ENCODE measurements at regions not wholly inside any gene's neighbourhood (a gene's known extent, or its start where the extent isn't known, plus 50 kb on each side); places are given as distances from the start of the nearest gene placed in this dataset.

DNA sequence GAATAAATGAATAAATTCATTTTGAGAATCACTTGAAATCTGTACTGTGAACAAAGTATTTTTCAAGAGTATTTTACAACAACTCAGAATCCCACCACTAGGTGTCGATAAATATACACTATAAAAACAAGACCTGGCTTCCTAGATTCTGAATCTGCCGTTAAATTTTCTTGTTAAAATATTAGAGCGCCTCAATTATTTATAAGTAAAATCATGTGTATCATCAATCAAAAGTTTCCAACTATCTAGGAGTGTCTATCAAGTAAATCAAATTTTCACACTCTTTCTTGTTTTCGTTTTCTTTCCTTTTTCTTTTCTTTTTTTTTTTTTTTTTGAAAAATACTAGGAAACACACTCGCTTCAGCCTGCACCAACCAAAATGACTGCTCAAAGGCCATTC, 179.2 kb upstream of the DCN start:
- DNase-seq (ENCODE audit: low spot score): peak; percentile 52

DNA sequence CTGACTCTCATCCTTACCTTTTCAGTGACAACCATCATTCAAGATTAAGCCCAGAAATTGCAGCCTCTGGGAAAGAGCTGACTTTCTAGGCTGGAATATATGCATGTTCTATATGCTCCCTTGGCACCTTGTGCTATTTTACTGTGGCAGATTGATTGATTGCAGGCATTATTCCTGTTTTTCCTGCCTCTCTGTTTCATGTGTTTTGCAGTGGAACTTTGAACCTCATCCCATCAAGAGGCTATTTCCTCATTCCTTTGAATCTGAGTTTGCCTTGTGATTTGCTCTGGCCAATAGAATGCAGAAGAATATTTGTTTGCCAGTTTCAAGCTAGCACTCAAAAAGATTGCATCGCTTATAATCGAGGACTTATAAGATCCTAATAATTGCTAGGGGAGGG, 174.8 kb upstream of the DCN start:
- peak; percentile 75 for DNase-seq (ENCODE audit: low spot score)

DNA sequence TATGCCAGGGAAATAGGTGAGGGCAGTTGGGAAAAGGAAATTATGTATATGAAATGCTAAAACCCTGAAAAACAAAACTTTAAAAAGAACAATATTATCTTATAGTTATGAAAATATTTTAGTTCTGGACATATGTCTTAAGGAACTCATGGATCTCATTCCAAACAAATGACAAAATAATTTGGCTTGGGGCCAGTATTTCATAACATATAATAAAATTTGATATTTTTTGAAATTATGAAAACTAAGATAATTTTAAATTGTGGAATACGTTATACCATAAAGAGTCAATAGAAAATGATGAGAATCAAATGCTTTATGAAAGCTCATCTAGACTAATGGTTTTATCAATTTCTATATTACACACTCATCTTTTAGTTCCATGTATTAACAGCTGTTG, 173.8 kb upstream of the DCN start:
- DNase-seq (ENCODE audit: low spot score): no peak

DNA sequence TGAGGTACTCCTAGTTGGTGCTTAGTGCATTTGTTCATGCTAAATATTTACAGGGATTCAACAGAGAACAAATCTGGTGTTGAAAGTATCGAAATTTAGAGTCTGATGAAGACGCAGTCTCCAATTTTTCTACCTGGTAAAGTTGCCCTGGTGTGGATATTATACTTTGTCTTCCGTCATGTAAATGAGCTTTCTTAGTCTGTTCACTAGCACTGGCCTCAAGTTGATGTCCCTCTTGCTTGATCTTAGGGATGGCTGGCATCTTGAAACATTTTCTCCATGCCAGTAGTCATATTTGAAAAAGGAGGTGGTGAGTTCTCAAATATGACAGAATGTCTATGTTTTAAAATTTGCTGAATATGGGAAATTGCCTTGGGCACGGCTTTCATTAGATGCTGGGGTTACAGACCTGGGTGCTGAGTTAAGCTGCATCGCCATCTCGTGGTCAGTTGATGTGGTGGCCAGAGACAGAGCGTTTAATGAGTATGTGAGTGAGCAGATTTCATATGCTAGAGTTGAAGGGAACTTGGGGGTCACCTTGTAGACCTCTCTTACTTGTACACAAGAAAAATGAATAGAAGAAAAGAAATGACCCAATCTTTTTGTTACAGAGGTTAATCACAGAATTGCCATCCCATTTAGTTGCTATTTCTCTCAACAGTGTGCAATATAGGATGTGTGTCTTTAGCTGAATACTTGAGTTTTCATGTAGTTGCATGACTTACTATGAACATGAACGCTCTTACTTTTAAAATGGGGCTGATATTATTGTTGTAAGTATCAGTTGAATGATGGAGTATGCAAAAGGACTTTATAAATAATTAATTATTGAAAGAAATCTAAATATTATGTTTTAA, 172.8 kb upstream of the DCN start:
- DNase-seq (ENCODE audit: low spot score): peak; percentile 85

DNA sequence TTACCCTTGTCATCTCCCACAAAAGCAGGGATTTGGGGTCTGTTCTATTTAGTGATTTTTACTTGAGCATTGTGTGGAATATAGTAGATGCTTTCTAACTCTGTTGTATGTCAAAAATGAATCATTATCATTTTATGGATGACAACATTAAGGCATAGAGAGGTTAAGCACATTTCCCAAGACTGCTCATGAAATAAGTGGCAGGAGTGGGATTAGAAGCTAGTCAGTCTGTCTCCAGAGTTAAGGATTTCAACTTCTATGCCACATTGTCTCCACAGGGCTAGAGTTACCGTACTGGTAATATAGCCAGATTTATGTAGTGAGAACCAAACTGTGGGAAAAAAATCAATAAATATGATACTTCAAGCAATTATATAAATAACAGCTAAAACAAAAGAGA, 170.6 kb upstream of the DCN start:
- DNase-seq (ENCODE audit: low spot score): no peak

DNA sequence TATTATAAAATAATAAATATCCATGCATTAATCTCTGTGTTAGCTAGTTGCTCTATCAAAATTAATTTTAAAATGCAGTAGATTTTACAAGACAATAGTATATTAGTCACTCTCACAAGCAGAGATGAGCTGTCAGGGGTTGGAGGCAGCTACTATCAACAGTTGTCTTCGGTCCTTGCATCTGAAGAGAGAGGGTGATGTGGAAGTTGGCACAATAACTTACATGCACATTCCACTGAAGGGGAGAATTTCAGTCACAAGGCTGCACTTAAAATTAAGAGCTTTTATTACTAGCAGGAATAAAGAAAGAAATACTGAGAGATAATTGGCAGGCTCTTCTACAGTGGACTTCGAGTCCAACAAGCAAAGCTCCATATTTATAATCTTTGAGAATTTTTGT, 166.9 kb upstream of the DCN start:
- DNase-seq (ENCODE audit: low spot score): no peak

DNA sequence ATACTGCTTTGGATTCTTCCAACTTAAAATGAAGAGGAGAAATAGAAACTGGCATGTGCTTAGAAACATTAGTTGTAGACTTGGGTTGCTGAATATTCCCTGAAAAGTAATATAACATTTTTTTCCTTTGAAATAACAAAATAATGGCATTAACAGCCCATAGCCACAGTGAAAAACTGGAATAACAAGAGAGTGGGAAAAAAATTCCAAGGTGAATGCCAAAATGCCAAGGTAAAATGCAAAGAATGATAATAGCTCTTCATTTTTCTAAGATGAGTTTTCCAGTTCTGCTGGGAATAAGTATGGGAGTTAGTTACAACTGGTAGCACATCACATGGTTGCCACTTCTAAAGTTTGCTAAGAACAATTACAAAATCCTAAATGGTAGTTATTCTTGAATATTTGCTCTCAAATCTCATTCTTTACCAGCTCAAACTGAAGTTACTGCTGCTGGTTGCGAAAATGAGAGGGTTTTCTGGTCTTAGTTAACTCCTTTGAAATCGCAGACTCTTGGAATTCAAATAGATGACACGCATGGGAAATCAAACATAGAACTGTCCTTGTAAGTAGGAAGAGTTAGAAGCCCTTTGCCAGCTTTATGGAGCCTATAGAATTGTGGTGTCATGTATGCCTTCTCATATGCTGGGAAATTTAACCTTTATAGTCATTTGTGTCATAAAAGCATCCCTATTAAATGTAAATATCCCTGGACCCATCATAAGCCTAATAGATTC, 165.0 kb upstream of the DCN start:
- no peak for DNase-seq (ENCODE audit: low spot score)

DNA sequence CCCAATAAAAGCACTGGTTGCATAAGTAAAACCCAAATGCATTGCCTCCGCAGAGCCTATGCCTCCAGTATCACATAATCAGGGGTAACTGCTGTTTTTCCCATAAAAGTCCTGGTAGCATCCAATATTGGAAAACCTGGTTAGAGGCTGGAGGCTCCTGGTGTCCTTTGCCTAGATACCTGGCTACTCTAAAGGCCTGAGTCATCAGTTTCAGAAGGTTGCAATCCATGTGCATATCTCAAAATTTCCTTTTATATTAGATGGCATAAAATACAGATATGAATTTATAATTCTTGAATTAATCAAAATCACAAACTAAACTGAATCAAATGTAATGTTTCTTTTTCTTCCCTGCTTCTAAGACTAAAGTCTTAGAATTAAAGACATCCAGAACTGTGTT, 164.2 kb upstream of the DCN start:
- no peak for DNase-seq (ENCODE audit: low spot score)

DNA sequence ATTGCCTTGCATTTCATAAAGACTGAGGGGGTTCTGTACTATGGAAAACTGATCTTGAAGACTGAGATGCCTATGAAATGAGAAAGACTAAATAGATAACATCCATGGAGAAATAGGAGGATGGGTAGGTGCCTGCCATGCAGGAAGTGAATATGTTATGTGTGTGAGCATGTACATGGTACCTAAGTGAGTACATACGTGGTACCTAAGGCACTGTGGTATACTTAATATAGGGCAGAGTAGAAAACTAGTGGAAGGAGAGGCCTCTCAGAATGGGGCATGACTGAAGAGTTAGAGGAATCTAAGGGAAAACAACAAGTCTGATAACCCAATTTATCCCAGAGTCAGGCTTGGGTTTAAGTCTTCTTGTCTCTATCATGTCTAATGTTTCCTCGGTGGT, 161.8 kb upstream of the DCN start:
- DNase-seq (ENCODE audit: low spot score): no peak

DNA sequence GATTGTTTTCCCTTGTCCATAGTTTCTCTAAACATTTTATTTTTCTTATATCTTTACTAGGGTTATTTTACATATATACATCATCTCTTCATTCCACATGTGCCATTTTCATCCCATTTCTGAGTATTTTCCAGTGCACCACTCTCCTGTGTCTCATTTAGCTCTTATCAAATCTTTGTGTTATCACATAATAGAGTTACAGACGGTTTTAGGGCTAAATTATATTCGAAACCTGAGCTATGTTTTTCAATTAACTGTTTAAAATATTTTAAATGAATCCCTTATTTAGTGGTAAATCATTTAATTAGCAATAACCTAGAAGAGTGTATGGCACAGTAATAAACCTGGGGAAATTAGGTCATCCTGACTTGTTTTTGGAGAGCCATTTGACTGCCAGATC, 160.4 kb upstream of the DCN start:
- no peak for DNase-seq (ENCODE audit: low spot score)

DNA sequence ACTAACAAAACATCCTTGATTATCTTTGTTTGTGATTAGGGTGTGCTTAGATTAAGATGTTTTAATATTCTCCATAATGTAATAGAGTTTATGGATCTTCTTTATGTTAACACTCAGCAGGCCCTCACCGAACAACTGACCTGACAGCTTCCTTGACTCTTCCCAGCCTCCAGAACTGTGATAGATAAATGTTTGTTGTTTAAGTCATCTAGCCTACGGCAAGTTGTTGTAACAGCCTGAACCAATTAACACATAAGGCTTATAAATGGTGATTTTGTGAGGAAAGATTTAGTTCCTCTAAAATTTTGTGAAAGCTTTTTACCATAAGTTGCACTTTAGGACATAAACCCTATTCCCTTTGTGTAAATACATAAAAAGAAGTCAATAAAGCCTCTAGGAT, 156.5 kb upstream of the DCN start:
- DNase-seq (ENCODE audit: low spot score): no peak

DNA sequence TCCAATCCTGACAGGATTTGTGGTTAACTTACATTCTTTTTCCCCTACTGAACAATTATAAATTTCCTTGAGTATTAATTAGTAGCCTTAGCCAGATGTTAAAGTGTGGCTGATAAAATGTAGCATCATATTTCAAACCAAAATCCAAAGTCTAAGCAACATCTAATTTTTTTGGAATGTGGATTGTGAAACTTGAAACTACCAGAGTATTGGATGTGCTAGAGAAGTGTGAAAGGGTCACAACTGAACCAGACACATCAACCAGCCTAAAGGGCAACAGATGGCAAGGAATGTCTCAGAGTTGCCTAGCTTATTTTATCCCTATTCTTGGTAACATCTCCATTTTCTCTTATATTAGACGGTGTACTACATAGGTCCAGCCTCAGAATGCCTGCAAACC, 153.1 kb upstream of the DCN start:
- DNase-seq (ENCODE audit: low spot score): no peak

DNA sequence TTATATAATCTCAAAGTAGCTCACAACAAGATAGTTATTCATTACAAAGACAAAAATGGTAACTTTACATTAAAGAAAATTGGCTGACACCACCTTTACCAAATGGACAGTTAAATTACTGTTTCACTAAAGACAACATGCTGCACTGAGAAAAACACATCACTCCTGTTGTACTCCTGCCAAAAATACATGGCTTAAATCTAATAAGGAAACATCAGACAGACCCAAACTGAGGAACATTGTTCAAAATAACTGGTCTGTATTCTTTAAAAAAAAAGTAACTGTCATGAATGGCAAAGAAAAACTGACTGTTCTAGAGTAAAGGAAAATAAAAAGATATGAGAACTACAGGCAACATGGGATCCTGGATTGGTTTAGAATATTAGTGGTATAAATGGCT, 151.3 kb upstream of the DCN start:
- DNase-seq (ENCODE audit: low spot score): no peak

DNA sequence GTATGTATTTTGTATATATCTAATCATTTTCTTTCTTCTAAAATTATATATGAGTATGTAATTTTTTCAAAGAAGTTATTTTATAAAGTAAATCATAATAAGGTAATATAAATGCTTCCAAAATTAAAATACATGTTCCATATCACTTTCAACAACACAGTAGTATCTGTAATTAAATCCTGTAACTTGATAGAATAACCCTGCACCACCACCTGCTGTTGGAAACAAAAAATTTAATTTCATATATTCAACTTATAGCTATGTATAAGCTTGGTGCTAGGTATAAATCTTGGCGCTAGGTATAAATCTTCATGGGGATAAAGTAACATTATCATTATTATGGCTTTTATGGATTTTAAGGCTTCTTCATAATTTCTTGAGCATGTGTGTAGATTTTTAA, 149.7 kb upstream of the DCN start:
- peak; percentile 20 for DNase-seq (ENCODE audit: low spot score)

DNA sequence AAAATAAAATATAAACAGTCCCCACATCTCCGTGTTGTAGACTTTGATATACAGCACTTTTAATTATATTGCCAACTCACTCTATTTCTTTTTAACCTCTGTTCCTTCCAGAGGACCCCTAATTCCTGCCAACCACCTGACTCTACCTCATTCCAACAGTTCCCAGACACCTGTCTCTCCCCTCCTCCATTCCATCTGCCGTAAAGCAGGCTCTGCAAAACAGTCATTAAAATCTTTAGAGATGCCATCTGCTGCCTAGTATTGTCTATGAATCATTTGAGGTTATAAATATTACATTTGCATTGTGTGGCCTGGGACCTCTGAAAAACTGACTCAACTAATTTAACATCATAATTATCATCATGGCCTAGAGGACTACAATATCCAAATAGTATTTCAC, 148.8 kb upstream of the DCN start:
- no peak for DNase-seq (ENCODE audit: low spot score)

DNA sequence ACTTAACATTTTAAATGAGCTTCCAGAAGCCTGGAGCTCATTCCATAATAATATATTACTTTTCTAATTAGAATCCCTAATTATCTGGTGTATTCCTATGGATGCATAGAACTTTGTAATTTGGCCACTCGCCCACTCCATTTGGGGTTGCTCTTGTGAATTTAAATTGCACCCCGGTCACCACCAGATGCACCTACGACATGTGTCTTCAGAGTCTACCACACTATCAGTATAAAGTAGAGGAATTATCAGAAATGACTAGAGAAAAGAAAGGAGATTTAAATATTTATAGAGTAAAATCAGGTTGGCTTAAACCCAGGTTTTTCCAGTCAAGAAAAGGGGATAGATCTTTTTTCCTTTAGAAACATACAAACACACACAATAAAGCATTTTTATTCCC, 145.8 kb upstream of the DCN start:
- no peak for DNase-seq (ENCODE audit: low spot score)

DNA sequence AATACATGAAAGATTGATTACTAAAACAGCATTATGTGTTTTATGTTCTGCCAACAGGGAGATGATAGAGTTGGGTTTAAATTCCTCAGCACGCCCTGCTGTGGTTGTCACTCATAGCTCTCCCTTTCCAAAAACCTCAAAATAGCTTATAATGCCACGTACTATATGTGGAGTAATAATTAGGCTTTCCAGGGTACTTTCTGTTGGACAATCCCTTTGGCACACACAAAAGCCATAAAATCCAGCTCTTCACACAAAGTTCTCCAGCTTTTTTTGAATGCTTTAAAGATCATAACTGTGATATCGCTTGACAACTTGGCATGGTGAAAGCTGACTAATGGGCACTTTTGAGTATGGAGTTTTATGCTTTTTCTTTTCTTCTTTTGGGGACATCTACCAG, 145.3 kb upstream of the DCN start:
- no peak for DNase-seq (ENCODE audit: low spot score)

DNA sequence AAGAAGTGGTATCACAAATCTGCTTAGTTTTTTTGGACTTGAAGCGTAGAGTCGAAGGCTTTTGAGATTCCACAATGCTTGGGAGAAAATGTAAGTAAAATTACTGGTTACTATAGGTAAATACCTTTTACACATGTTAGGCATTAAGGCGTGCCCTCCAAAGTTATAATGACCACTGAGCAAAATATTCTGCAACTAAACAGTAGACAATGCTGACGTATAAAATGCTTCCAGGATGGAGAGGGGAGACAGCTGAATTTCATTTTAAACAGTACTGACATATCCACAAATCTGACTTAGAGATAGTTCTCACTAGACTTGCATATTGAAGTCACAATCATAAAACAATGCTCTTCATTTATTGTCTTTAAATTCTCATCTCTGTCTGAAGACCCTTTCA, 144.5 kb upstream of the DCN start:
- no peak for DNase-seq (ENCODE audit: low spot score)

DNA sequence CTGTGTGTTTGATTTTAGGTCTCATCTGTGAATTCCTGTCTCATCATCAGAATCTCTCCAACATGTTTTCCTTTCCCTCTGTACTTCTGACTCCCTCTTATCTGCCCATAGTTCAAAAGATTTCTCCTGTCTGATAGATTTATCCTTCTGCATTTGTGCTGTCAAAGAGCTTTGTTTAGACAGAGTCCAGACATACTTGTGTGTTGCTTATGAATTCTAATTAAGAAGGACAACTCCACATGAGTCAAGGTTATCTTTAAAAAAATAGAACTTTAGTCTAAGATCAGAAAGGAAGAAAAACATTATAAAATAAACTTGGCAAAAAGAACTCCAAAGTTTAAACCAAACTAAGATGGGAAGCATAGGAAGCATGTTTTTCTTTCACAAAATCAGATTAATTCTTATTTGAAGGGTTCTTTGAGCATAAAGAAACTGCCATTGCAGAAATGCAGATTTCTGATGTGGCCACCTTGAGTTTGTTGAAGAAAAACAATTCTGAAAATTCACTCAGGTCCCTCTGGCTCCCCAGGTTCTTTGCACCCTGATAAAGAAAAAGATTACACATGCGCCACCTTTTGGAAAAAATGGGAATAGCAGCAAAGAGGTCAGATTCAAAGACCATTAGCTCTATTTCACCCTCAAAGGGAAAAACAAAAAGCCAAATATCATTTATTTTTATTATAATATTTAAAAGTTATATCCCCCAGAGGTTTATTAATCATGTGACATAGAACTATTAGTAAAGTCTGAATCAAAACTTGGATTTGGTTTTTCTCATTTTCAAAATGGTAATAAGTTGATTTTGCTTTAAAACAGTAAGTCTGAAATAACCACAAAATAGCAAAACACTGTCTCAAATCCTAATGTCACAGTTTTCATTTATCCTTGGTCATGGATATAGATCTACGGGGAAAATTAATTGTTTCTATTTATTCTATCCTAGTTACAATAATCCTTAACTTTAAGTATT, 143.7 kb upstream of the DCN start:
- peak; percentile 80 for DNase-seq (ENCODE audit: low spot score)

DNA sequence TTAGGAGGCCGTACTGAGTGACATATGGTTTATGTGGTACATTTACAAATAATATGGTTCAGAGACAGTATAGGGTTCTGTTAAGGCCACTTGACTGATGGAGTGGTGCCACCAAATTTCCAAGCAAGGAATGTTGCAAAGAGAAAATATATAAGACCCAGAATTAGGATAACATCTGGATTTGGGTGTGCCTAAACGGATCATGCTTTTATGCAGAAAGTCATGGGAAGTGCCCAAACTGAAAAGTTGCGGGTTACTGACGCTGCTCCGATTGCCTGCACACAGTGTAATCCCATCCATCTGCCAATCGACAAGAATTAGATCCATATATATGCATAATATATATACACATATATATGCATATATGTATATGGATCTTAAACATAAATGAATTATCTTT, 138.4 kb upstream of the DCN start:
- no peak for DNase-seq (ENCODE audit: low spot score)

DNA sequence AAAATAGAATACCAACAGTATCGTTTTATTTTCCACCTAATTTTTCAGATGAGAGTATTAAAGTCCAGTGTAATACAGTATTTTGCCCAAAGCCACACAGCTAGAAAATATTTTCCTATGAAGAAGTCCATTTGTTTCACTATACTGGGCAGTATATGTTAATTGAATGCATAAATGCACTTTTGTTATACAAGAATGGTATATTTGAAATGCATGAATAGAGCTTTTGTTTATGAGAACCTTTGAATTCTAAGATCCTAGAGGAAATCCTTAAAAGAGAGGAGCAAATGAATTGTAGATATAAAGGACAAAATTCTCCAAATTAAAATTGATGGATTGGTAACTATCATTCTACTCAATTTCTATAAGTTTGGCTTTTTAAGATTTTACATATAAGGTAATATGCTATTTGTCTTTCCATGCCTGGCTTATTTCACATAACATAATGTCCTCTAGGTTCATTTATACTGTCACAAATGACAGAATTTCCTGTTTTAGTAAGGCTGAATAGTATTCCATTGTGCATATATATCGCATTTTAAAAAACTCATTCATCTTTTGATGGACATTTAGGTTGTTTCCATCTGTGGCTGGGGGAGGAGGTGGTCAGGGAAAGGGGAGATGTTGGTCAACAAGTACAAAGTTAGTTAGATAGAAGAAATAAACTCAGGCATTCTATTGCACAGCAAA, 136.6 kb upstream of the DCN start:
- no peak for DNase-seq (ENCODE audit: low spot score)

DNA sequence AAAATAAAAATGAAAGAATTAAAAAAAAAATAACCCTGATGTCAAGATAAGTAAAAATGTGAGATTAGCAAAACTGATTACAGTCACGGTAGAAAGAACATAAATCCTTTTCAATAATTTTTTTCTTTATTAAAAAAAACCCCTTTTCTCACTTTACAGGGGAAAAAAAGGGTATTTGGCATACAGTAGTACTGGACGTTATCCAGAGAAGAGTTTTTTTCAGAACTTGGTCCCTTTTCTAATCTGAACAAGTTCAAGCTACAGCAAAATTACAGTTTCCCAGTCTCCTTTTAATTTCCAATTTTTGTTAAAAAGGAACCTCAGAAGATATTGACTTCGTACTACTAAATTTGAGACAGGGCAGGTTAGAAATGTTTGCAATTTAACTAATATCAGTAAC, 134.7 kb upstream of the DCN start:
- no peak for DNase-seq (ENCODE audit: low spot score)

Measured in HT-29 (cell line).